Colonic mucosa (tissue), 4 donors: ENCODE measurements at regions not wholly inside any gene's neighbourhood (a gene's known extent, or its start where the extent isn't known, plus 50 kb on each side); places are given as distances from the start of the nearest gene placed in this dataset.

ENCODE experiments used
- DNase-seq: peaks from one replicate; pipeline ENCODE4 v3.0.0-alpha.2; 2020
- H3K27ac ChIP-seq: fragments of 200-600 bp; one replicate; pipeline ENCODE4 v1.8.0; 2021
- H3K27me3 ChIP-seq: fragments of 200-600 bp; one replicate; pipeline ENCODE4 v1.8.0; 2021
- H3K36me3 ChIP-seq: fragments of 200-600 bp; one replicate; pipeline ENCODE4 v1.8.0; 2021
- H3K4me1 ChIP-seq: fragments of 200-600 bp; one replicate; pipeline ENCODE4 v1.8.0; 2021; ENCODE audit warnings: mild to moderate bottlenecking
- H3K4me3 ChIP-seq: fragments of 200-600 bp; one replicate; pipeline ENCODE4 v1.8.0; 2021
- H3K9ac ChIP-seq, 2 donors: one replicate each; pipeline ENCODE4 v1.7.0; 2013; ENCODE audit warnings: control low read depth in 2 of 2, low read depth in 2 of 2, low read length in 2 of 2
- H3K9me3 ChIP-seq: fragments of 200-600 bp; one replicate; pipeline ENCODE4 v1.8.0; 2021
- intact Hi-C: fragments of 100-400 bp; cut with DNase I; formaldehyde crosslinking; loops from one replicate; pipeline ENCODE4 v1.14.1; 2022
- TF ChIP-seq, protein P1 (sequence below): fragments of 200-600 bp; IDR thresholded peaks from one replicate; pipeline ENCODE4 v1.8.0; 2022; ENCODE audit warnings: antibody characterized with exemption, mild to moderate bottlenecking
- donor health status: healthy.
- donor health status: DM: no; HTN: no; CAD: no.
- donor health status: DM: no; HTN: no; CAD: no.

DNA sequence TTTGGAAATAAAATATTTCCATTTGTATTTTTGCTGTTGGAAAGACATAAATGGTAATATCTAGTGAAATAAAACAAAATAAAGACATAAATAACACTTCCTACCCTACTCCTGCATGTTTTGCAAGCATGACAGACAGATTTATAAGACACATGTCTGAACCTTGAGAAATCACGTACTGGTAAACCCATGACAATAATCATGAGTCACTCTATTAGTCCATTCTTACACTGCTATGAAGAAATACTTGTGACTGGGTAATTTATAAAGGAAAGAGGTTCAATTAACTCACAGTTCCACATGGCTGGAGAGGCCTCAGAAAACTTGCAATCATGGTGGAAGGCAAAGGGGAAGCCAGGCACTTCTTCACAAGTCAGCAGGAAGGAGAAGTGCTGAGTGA, 942.2 kb downstream of the REEP3 start:
- DNase-seq: no peak
- TF ChIP-seq, protein P1, sequence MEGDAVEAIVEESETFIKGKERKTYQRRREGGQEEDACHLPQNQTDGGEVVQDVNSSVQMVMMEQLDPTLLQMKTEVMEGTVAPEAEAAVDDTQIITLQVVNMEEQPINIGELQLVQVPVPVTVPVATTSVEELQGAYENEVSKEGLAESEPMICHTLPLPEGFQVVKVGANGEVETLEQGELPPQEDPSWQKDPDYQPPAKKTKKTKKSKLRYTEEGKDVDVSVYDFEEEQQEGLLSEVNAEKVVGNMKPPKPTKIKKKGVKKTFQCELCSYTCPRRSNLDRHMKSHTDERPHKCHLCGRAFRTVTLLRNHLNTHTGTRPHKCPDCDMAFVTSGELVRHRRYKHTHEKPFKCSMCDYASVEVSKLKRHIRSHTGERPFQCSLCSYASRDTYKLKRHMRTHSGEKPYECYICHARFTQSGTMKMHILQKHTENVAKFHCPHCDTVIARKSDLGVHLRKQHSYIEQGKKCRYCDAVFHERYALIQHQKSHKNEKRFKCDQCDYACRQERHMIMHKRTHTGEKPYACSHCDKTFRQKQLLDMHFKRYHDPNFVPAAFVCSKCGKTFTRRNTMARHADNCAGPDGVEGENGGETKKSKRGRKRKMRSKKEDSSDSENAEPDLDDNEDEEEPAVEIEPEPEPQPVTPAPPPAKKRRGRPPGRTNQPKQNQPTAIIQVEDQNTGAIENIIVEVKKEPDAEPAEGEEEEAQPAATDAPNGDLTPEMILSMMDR: no peak
- Histone ChIP-seq H3K9ac (no peak overlapping the region), H3K4me1 (no peaks in the 10 kb centered on the region), H3K36me3 (no peaks in the 10 kb centered on the region), H3K27me3 (no peaks in the 10 kb centered on the region), H3K4me3 (no peak overlapping the region), H3K9me3 (no peaks in the 10 kb centered on the region), H3K27ac (no peak overlapping the region)
- intact Hi-C loops: no loop called here

DNA sequence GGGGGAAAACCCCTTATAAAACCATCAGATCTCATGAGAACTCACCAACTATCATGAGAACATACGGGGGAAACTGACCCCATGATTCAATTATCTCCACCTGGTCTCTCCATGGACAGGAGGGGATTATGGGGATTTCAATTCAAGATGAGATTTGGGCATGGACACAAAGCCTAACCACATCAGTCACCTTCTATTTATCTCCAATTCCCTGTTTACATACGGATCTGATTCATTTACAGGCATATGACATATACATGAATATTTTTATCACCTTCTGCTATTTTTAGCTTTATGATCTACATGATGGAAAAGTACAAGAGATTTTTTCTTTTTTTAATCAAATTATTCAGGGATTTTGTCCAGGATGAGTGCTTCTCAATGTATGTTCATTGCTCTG, 944.5 kb downstream of the REEP3 start:
- DNase-seq: no peak
- intact Hi-C loops: no loop called here
- Histone ChIP-seq H3K36me3 (no peaks in the 10 kb centered on the region), H3K4me1 (no peaks in the 10 kb centered on the region), H3K4me3 (no peak overlapping the region), H3K27me3 (no peaks in the 10 kb centered on the region), H3K9ac (no peak overlapping the region), H3K27ac (no peak overlapping the region), H3K9me3 (no peaks in the 10 kb centered on the region)
- TF ChIP-seq, protein P1: no peak

DNA sequence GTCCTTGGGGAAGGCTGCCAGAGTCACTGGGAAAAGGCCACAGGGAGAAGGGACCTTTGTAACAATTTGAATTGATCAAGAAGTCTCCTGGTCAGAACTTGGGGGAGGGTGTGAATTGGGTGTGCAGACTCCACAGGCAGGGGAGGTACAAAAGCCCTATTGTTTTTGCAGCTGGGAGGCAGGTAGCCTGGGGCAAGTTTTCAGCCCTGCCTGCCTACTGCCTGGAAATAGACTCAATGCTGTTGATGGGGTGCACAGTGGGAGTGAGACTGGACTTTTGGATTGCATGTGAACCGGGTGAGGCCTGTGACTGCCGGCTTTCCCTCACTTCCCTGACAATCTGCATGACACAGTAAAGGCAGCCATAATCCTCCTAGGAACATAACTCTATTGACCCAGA, 947.0 kb downstream of the REEP3 start:
- Histone ChIP-seq H3K27ac (no peak overlapping the region), H3K27me3 (no peaks in the 10 kb centered on the region), H3K36me3 (no peaks in the 10 kb centered on the region), H3K4me1 (no peaks in the 10 kb centered on the region), H3K9me3 (no peaks in the 10 kb centered on the region), H3K4me3 (no peak overlapping the region), H3K9ac (no peak overlapping the region)
- TF ChIP-seq, protein P1: no peak
- no peak for DNase-seq
- intact Hi-C loops: no loop called here

DNA sequence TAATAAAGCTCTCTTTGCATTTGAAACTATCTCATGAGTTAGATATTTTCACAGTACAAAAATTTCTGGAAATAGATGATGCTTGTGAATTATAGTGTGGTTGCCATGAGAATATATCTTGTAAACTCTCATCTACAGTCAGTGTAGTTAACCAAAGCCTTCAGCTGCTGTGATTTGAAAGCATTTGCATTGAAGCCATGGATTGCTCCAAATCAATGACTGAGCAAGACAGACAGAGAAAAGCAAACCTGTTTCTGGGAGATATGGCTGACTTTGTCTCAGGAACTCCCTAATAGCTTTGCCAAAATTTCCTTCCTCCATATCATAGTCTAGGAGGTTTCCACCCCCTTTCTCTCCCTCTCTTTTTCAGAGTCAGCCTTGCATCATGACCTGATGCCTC, 955.3 kb downstream of the REEP3 start:
- Histone ChIP-seq H3K9me3 (no peaks in the 10 kb centered on the region), H3K4me3 (no peak overlapping the region), H3K27me3 (no peaks in the 10 kb centered on the region), H3K36me3 (no peaks in the 10 kb centered on the region), H3K27ac (no peak overlapping the region), H3K9ac (no peak overlapping the region), H3K4me1 (no peaks in the 10 kb centered on the region)
- TF ChIP-seq, protein P1: no peak
- no peak for DNase-seq
- intact Hi-C loops: no loop called here

DNA sequence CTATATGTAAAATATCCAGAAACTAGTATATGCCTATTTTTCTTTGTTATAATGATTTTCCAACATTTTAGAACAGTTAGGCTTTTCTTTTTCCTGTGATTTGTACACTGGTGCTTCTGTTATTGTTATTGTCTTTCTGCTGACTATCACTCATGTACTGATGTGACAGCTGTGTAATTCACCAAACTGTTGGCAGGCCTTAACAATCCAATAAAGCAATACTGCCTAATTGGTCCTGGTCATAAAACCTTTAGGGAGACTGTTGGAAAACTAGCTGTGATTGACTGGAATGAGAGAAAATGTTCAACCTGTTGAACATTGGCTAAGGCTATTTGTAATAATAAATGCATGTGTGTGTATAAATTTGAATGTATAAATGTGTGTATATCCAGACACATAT, 956.6 kb downstream of the REEP3 start:
- no peak overlapping the region for H3K4me3 ChIP-seq
- intact Hi-C loops: no loop called here
- no peak overlapping the region for H3K9ac ChIP-seq
- no peak overlapping the region for H3K27ac ChIP-seq
- H3K4me1 ChIP-seq: no peaks in the 10 kb centered on the region
- no peaks in the 10 kb centered on the region for H3K36me3 ChIP-seq
- no peak for DNase-seq
- H3K9me3 ChIP-seq: no peaks in the 10 kb centered on the region
- TF ChIP-seq, protein P1: no peak
- H3K27me3 ChIP-seq: no peaks in the 10 kb centered on the region

DNA sequence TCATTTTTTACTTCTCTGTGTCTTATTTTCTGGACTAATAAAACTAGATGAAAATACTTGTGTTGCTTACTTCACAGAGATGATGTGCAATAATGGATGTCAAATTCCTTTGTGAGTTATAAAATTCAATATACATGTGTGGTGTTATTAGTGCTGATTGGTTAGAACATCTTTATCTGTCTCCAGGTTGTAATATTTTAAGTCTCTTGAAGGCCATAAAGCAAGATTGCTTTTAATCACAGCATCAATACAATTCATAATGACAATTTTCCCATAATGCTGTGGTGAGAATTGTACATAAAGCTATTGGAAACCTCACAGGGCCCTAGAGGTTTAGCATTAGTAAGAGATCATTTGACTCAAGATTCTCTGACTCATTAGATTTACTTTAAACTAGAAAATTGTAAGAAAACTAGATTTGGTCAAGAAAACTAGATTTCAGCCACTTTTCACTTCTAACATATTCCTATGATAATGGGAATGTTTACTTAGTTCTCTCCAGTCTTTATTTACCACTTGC, 963.7 kb downstream of the REEP3 start:
- H3K4me1 ChIP-seq: no peaks in the 10 kb centered on the region
- no peaks in the 10 kb centered on the region for H3K36me3 ChIP-seq
- no peak overlapping the region for H3K4me3 ChIP-seq
- H3K9ac ChIP-seq: no peak overlapping the region
- no peaks in the 10 kb centered on the region for H3K9me3 ChIP-seq
- no peaks in the 10 kb centered on the region for H3K27me3 ChIP-seq
- no peak for DNase-seq
- TF ChIP-seq, protein P1: no peak
- intact Hi-C loops: no loop called here
- no peak overlapping the region for H3K27ac ChIP-seq
